RPMI8226 (cell line): ENCODE measurements at regions not wholly inside any gene's neighbourhood (a gene's known extent, or its start where the extent isn't known, plus 50 kb on each side); places are given as distances from the start of the nearest gene placed in this dataset.
"Not testable (repeated sequence)": the region's sequence is repeated elsewhere in the genome, so short reads cannot be mapped to it uniquely, and the experiment has no call there.

Experiments
- DNase-seq: peaks from one replicate; pipeline ENCODE4 v3.0.0-alpha.2; 2015

GRCh38 chr21:20882462-20883407 lies 115.5 kb upstream of the NCAM2 start:
- DNase-seq: peak; percentile 44

- DNase-seq: no peak
Measured at GRCh38 chr21:20883408-20883800, 114.8 kb upstream of the NCAM2 start.

- no peak for DNase-seq
Measured at GRCh38 chr21:20902511-20902910, 95.7 kb upstream of the NCAM2 start.

- no peak for DNase-seq
Measured at GRCh38 chr21:20902998-20903397, 95.2 kb upstream of the NCAM2 start.

GRCh38 chr21:20927555-20927954 lies 70.7 kb upstream of the NCAM2 start:
- DNase-seq: not testable (repeated sequence)

GRCh38 chr21:20942523-20942922 lies 55.7 kb upstream of the NCAM2 start:
- no peak for DNase-seq

- no peak for DNase-seq
Measured at GRCh38 chr21:20943561-20943997, 54.6 kb upstream of the NCAM2 start.

- DNase-seq: no peak
Measured at GRCh38 chr21:20944139-20944538, 54.1 kb upstream of the NCAM2 start.

GRCh38 chr21:20946701-20947100 lies 51.5 kb upstream of the NCAM2 start:
- DNase-seq: no peak
